SK-N-SH (cell line): ENCODE measurements at regions not wholly inside any gene's neighbourhood (a gene's known extent, or its start where the extent isn't known, plus 50 kb on each side); places are given as distances from the start of the nearest gene placed in this dataset.

Source experiments
- CTCF ChIA-PET: fragments of 300-600, 350-600 bp; formaldehyde crosslinking; extraction: SDS; loops from one replicate; lab custom pipeline; 2021; lab: Yijun Ruan, JAX
- POLR2A ChIA-PET: fragments of 350-600 bp; sonication (Branson Sonifier 250); formaldehyde crosslinking; extraction: SDS; loops from one replicate; lab custom pipeline; 2020; ENCODE audit warnings: antibody characterized with exemption, inconsistent platforms; lab: Yijun Ruan, JAX
- DNase-seq: peaks from one replicate; pipeline ENCODE4 v3.0.0; 2012
- H2AFZ ChIP-seq: fragments of 200-600 bp; sonication (generic); 2 replicates; pipeline ENCODE4 v1.8.1; 2016; ENCODE audit warnings: antibody characterized with exemption, mild to moderate bottlenecking, low read depth
- H3F3A ChIP-seq: fragments of 200-600 bp; sonication (generic); replicated peaks from 2 replicates; pipeline ENCODE3; 2016; ENCODE audit warnings: antibody characterized with exemption, mild to moderate bottlenecking; ENCODE audit not compliant: insufficient read depth
- H3K27ac ChIP-seq, 2 experiments: fragments of 200-500 bp in 1 of 2; fragments of 200-600 bp in 1 of 2; sonication (Bioruptor generic) in 1 of 2; sonication (generic), shearing (Covaris generic) in 1 of 2; 2 replicates each; pipeline versions ENCODE4 v1.5.1 to v1.6.1; 2014 to 2016; ENCODE audit warnings: low read depth in 2 of 2, inconsistent platforms in 1 of 2, low read length in 1 of 2, mild to moderate bottlenecking in 1 of 2, mixed read lengths in 1 of 2
- H3K27me3 ChIP-seq: fragments of 200-600 bp; sonication (generic), shearing (Covaris generic); 2 replicates; pipeline ENCODE4 v1.6.1; 2016; ENCODE audit warnings: mixed run types; ENCODE audit not compliant: insufficient read depth
- H3K36me3 ChIP-seq, 2 experiments: fragments of 200-500 bp in 1 of 2; fragments of 200-600 bp in 1 of 2; sonication (Bioruptor generic) in 1 of 2; sonication (generic) in 1 of 2; replicated peaks in 1 of 2; 2 replicates each; pipeline versions ENCODE3 to v1.5.1; 2014 to 2016; ENCODE audit warnings: low read length in 1 of 2, mild to moderate bottlenecking in 1 of 2; ENCODE audit not compliant: insufficient read depth in 2 of 2, control insufficient read depth in 1 of 2
- H3K4me1 ChIP-seq, 2 experiments: fragments of 200-500 bp in 1 of 2; fragments of 200-600 bp in 1 of 2; sonication (Bioruptor generic) in 1 of 2; sonication (generic), shearing (Covaris generic) in 1 of 2; 2 replicates each; pipeline versions ENCODE4 v1.5.1 to v1.6.1; 2014 to 2016; ENCODE audit warnings: low read depth in 1 of 2, low read length in 1 of 2, mixed run types in 1 of 2; ENCODE audit not compliant: insufficient read depth in 2 of 2, control insufficient read depth in 1 of 2
- H3K4me2 ChIP-seq: fragments of 200-600 bp; sonication (generic), shearing (Covaris generic); 2 replicates; pipeline ENCODE4 v1.6.1; 2017; ENCODE audit warnings: mixed run types
- H3K4me3 ChIP-seq, 2 experiments: fragments of 200-500 bp in 1 of 2; fragments of 200-600 bp in 1 of 2; sonication (Bioruptor generic) in 1 of 2; sonication (generic), shearing (Covaris generic) in 1 of 2; 2 replicates each; pipeline versions ENCODE4 v1.5.1 to v1.8.1; 2014 to 2016; ENCODE audit warnings: low read depth in 2 of 2, inconsistent platforms in 1 of 2, low read length in 1 of 2, mild to moderate bottlenecking in 1 of 2, mixed read lengths in 1 of 2, moderate library complexity in 1 of 2
- H3K79me2 ChIP-seq: fragments of 200-600 bp; sonication (generic); 2 replicates; pipeline ENCODE4 v1.8.1; 2017; ENCODE audit warnings: mild to moderate bottlenecking; ENCODE audit not compliant: insufficient read depth
- H3K9ac ChIP-seq: fragments of 200-600 bp; sonication (generic); 2 replicates; pipeline ENCODE4 v1.6.1; 2017; ENCODE audit warnings: mixed run types
- H3K9me2 ChIP-seq: fragments of 200-600 bp; sonication (generic); 2 replicates; pipeline ENCODE4 v1.6.1; 2017; ENCODE audit warnings: mixed run types
- H3K9me3 ChIP-seq: fragments of 200-600 bp; sonication (generic); 2 replicates; pipeline ENCODE4 v1.6.1; 2017; ENCODE audit warnings: mixed run types, mild to moderate bottlenecking, moderate library complexity
- H4K20me1 ChIP-seq: fragments of 200-600 bp; sonication (generic); 2 replicates; pipeline ENCODE4 v1.6.1; 2017; ENCODE audit warnings: mild to moderate bottlenecking, mixed run types; ENCODE audit not compliant: insufficient read depth
- CHD2 ChIP-seq: fragments of 150-350 bp; IDR thresholded peaks from 2 replicates; pipeline ENCODE4 v1.6.1; 2018; ENCODE audit warnings: low read length; ENCODE audit not compliant: partially characterized antibody
- EZH2phosphoT487 ChIP-seq: fragments of 200-600 bp; sonication (generic); IDR thresholded peaks from 2 replicates; pipeline ENCODE4 v1.6.1; 2017; ENCODE audit warnings: low read depth, mixed run types, mild to moderate bottlenecking, antibody characterized with exemption, moderate library complexity, borderline replicate concordance
- FOSL2 ChIP-seq: IDR thresholded peaks from 2 replicates; pipeline ENCODE4 v1.4.0; 2012; ENCODE audit warnings: low read depth, mild to moderate bottlenecking, moderate library complexity, borderline replicate concordance
- FOXJ3 ChIP-seq: sonication (generic); formaldehyde crosslinking; IDR thresholded peaks from 2 replicates; pipeline ENCODE4 v1.5.1; 2020; ENCODE audit warnings: mild to moderate bottlenecking, missing genetic modification reagents
- FOXM1 ChIP-seq: IDR thresholded peaks from 2 replicates; pipeline ENCODE4 v1.4.0; 2012; ENCODE audit warnings: low read depth, mild to moderate bottlenecking
- GABPA ChIP-seq: IDR thresholded peaks from 2 replicates; pipeline ENCODE4 v1.4.0; 2012; ENCODE audit warnings: low read depth, mild to moderate bottlenecking
- JUND ChIP-seq: IDR thresholded peaks from 2 replicates; pipeline ENCODE4 v1.4.0; 2012
- NFIC ChIP-seq: IDR thresholded peaks from 2 replicates; pipeline ENCODE4 v1.4.0; 2012; ENCODE audit warnings: borderline replicate concordance
- NRF1 ChIP-seq: IDR thresholded peaks from 2 replicates; pipeline ENCODE4 v1.6.1; 2012; ENCODE audit warnings: low read depth, mild to moderate bottlenecking, low read length
- POLR2AphosphoS5 ChIP-seq: IDR thresholded peaks from 2 replicates; pipeline ENCODE4 v1.6.1; 2012; ENCODE audit warnings: low read depth, low read length
- RAD21 ChIP-seq: IDR thresholded peaks from 2 replicates; pipeline ENCODE4 v1.6.1; 2012; ENCODE audit warnings: mild to moderate bottlenecking, low read length
- RCOR1 ChIP-seq: fragments of 150-350 bp; IDR thresholded peaks from 2 replicates; pipeline ENCODE4 v1.6.1; 2017; ENCODE audit warnings: antibody characterized with exemption, low read length
- SIN3A ChIP-seq: IDR thresholded peaks from 2 replicates; pipeline ENCODE4 v1.6.1; 2012; ENCODE audit warnings: low read depth, mild to moderate bottlenecking, low read length, moderate library complexity, borderline replicate concordance
- SMC3 ChIP-seq: IDR thresholded peaks from 2 replicates; pipeline ENCODE4 v1.6.1; 2012; ENCODE audit warnings: low read depth, low read length, improper control_type of control experiment
- TAF1 ChIP-seq: IDR thresholded peaks from 2 replicates; pipeline ENCODE4 v1.6.1; 2012; ENCODE audit warnings: low read depth, mild to moderate bottlenecking, low read length, moderate library complexity, borderline replicate concordance
- TEAD4 ChIP-seq: IDR thresholded peaks from 2 replicates; pipeline ENCODE4 v1.4.0; 2012; ENCODE audit warnings: mild to moderate bottlenecking, borderline replicate concordance; ENCODE audit not compliant: insufficient read depth
- YY1 ChIP-seq: IDR thresholded peaks from 2 replicates; pipeline ENCODE4 v1.4.0; 2012; ENCODE audit warnings: low read depth, mild to moderate bottlenecking
- ZBTB33 ChIP-seq: IDR thresholded peaks from 2 replicates; pipeline ENCODE4 v1.4.0; 2012; ENCODE audit warnings: low read depth, borderline replicate concordance
- WGBS: methylation state at CpG from one replicate; pipeline ENCODE4 v1.1.6; 2017; ENCODE audit warnings: low lambda C conversion rate; 5-methylcytosine and 5-hydroxymethylcytosine counted together
- TF ChIP-seq, protein P1 (sequence below): fragments of 200-600 bp; sonication (generic); IDR thresholded peaks from 2 replicates; pipeline ENCODE4 v1.6.1; 2017; ENCODE audit warnings: antibody characterized with exemption, mild to moderate bottlenecking, moderate library complexity
- TF ChIP-seq, protein P2 (sequence below): IDR thresholded peaks from 2 replicates; pipeline ENCODE4 v1.4.0; 2012; ENCODE audit warnings: low read depth
- TF ChIP-seq, protein P3 (sequence below): IDR thresholded peaks from 2 replicates; pipeline ENCODE4; 2012
- TF ChIP-seq, protein P4 (sequence below): fragments of 150-350 bp; IDR thresholded peaks from 2 replicates; pipeline ENCODE4 v1.6.1; 2016; ENCODE audit warnings: mild to moderate bottlenecking, low read depth, low read length

DNA sequence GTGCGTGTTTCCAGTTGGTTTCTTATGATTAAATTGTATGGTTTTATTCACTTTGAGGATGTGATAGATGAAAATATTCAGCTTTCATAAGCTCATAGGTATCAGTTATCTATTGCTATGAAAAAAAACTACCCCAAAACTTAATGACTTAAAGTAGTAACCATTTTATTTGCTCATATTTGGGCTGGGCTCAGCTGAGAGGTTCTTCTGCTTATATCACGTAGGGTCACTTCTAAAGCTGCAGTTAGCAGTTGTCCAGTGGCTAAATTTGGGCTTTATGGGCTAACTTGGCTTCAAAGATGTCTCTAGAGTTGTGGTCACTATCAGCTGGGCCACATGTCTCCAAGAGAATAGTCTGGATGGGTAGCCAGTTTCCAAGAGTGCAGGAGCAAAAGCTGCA lies 206.4 kb upstream of the LYPLAL1 start:
- 86% methylated on average over 2 of the region's 2 CpGs for WGBS
- Histone ChIP-seq H2AFZ (no peak overlapping the region), H3K4me3 (no peak overlapping the region), H3K4me1 (no peaks in the 10 kb centered on the region; a peak in 1 of 4 replicates), H3K9me3 (no peaks in the 10 kb centered on the region), H3K9ac (no peak overlapping the region)
- no peak for TF ChIP-seq RAD21
- TF ChIP-seq YY1, result no peak
- no peak for TF ChIP-seq FOSL2
- TF ChIP-seq JUND, result no peak
- TF ChIP-seq, protein P1, sequence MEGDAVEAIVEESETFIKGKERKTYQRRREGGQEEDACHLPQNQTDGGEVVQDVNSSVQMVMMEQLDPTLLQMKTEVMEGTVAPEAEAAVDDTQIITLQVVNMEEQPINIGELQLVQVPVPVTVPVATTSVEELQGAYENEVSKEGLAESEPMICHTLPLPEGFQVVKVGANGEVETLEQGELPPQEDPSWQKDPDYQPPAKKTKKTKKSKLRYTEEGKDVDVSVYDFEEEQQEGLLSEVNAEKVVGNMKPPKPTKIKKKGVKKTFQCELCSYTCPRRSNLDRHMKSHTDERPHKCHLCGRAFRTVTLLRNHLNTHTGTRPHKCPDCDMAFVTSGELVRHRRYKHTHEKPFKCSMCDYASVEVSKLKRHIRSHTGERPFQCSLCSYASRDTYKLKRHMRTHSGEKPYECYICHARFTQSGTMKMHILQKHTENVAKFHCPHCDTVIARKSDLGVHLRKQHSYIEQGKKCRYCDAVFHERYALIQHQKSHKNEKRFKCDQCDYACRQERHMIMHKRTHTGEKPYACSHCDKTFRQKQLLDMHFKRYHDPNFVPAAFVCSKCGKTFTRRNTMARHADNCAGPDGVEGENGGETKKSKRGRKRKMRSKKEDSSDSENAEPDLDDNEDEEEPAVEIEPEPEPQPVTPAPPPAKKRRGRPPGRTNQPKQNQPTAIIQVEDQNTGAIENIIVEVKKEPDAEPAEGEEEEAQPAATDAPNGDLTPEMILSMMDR, result no peak
- no peak for TF ChIP-seq FOXJ3
- TF ChIP-seq GABPA, result no peak
- no peak for TF ChIP-seq CHD2
- no peak for TF ChIP-seq POLR2AphosphoS5
- TF ChIP-seq TEAD4, result no peak
- TF ChIP-seq SIN3A, result no peak
- TF ChIP-seq SMC3, result no peak
- TF ChIP-seq NRF1, result no peak
- TF ChIP-seq, all 33 proteins: peak for 0
- Histone ChIP-seq H4K20me1 (no peaks in the 10 kb centered on the region), H3K4me2 (no peak overlapping the region), H3K27me3 (no peaks in the 10 kb centered on the region), H3K27ac (no peak overlapping the region), H3K79me2 (no peaks in the 10 kb centered on the region), H3K9me2 (no peaks in the 10 kb centered on the region), H3K36me3 (no peaks in the 10 kb centered on the region), H3F3A (no peaks in the 10 kb centered on the region)
- ChIA-PET POLR2A (no interaction called here), CTCF (interaction anchor here (0.6 kb wide), 1 partner anchor 104 kb away, joined by 5 read pairs; no protein-coding TSS in a partner anchor)
- DNase-seq, result no peak

DNA sequence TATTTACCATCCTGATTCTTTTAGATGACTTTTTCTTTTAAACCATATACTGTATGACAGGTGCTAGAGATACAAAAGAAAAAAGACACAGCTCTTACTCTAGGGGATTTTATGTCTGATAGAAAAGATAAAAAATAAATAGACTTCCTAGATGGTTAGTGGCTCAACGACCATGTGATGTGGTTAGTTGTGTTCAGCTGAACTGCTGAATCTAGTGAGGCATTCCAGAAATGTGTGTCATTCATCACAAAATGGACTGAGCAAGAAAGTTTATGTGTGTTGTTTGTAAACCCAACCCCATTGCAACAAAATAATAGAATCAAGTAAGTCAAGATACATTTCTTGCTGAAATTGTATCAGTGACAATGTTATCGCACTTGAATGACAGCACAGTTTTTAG lies 205.8 kb upstream of the LYPLAL1 start:
- Histone ChIP-seq H3K9ac (no peak overlapping the region), H3K9me2 (no peaks in the 10 kb centered on the region), H3K27ac (no peak overlapping the region), H3K4me1 (no peaks in the 10 kb centered on the region; a peak in 1 of 4 replicates), H2AFZ (no peak overlapping the region), H3K36me3 (no peaks in the 10 kb centered on the region), H3K9me3 (no peaks in the 10 kb centered on the region), H3K4me3 (no peak overlapping the region), H3K27me3 (no peaks in the 10 kb centered on the region), H4K20me1 (no peaks in the 10 kb centered on the region), H3K79me2 (no peaks in the 10 kb centered on the region), H3K4me2 (no peak overlapping the region), H3F3A (no peaks in the 10 kb centered on the region)
- DNase-seq, result no peak
- 57% methylated on average over 2 of the region's 2 CpGs for WGBS
- ChIA-PET POLR2A (no interaction called here), CTCF (no interaction called here)
- TF ChIP-seq, protein P2, sequence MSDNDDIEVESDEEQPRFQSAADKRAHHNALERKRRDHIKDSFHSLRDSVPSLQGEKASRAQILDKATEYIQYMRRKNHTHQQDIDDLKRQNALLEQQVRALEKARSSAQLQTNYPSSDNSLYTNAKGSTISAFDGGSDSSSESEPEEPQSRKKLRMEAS, result no peak
- TF ChIP-seq, protein P3, sequence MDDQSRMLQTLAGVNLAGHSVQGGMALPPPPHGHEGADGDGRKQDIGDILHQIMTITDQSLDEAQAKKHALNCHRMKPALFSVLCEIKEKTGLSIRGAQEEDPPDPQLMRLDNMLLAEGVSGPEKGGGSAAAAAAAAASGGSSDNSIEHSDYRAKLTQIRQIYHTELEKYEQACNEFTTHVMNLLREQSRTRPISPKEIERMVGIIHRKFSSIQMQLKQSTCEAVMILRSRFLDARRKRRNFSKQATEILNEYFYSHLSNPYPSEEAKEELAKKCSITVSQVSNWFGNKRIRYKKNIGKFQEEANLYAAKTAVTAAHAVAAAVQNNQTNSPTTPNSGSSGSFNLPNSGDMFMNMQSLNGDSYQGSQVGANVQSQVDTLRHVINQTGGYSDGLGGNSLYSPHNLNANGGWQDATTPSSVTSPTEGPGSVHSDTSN, result no peak
- no peak for TF ChIP-seq RCOR1
- no peak for TF ChIP-seq POLR2AphosphoS5
- TF ChIP-seq, protein P4, sequence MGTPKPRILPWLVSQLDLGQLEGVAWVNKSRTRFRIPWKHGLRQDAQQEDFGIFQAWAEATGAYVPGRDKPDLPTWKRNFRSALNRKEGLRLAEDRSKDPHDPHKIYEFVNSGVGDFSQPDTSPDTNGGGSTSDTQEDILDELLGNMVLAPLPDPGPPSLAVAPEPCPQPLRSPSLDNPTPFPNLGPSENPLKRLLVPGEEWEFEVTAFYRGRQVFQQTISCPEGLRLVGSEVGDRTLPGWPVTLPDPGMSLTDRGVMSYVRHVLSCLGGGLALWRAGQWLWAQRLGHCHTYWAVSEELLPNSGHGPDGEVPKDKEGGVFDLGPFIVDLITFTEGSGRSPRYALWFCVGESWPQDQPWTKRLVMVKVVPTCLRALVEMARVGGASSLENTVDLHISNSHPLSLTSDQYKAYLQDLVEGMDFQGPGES, result no peak
- no peak for TF ChIP-seq EZH2phosphoT487
- TF ChIP-seq TAF1, result no peak
- no peak for TF ChIP-seq FOSL2
- TF ChIP-seq RAD21, result no peak
- TF ChIP-seq ZBTB33, result no peak
- no peak for TF ChIP-seq SMC3
- TF ChIP-seq YY1, result no peak
- TF ChIP-seq FOXJ3, result no peak
- TF ChIP-seq FOXM1, result no peak
- TF ChIP-seq NFIC, result no peak
